ENCODE measurements at regions not wholly inside any gene's neighbourhood (a gene's known extent, or its start where the extent isn't known, plus 50 kb on each side); places are given as distances from the start of the nearest gene placed in this dataset.

DNA sequence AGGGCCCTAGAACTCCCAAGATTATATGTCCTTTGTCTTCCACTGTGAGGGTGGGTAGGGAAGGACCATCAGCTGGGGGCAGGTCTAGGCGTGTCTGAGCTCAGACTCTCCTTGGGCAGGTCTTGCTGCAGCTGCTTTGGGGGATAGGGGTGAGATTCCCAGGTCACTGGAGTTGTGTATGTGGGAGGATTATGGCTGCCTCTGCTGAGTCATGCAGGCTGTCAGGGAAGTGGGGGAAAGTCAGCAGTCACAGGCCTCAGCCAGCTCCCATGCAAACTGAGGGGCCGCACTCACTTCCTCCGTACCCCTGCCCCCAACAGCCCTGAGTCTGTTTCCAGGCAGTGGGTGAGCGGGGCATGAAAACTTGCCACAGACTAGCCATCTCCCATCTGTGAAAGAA is 600.8 kb downstream of the DIAPH3 start (continued):
- TF ChIP-seq, protein P1, sequence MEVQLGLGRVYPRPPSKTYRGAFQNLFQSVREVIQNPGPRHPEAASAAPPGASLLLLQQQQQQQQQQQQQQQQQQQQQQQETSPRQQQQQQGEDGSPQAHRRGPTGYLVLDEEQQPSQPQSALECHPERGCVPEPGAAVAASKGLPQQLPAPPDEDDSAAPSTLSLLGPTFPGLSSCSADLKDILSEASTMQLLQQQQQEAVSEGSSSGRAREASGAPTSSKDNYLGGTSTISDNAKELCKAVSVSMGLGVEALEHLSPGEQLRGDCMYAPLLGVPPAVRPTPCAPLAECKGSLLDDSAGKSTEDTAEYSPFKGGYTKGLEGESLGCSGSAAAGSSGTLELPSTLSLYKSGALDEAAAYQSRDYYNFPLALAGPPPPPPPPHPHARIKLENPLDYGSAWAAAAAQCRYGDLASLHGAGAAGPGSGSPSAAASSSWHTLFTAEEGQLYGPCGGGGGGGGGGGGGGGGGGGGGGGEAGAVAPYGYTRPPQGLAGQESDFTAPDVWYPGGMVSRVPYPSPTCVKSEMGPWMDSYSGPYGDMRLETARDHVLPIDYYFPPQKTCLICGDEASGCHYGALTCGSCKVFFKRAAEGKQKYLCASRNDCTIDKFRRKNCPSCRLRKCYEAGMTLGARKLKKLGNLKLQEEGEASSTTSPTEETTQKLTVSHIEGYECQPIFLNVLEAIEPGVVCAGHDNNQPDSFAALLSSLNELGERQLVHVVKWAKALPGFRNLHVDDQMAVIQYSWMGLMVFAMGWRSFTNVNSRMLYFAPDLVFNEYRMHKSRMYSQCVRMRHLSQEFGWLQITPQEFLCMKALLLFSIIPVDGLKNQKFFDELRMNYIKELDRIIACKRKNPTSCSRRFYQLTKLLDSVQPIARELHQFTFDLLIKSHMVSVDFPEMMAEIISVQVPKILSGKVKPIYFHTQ (CRISPR knock-in tag; IDR thresholded peaks at IDR 0.05), result no peak
- TF ChIP-seq HMGA2 (CRISPR knock-in tag; IDR thresholded peaks at IDR 0.05) (no peak), ZBTB21 (CRISPR knock-in tag; IDR thresholded peaks at IDR 0.05; ENCODE audit: borderline replicate concordance) (no peak), TP53 (CRISPR knock-in tag; IDR thresholded peaks at IDR 0.05) (no peak), CREM (CRISPR knock-in tag; IDR thresholded peaks at IDR 0.05) (no peak), JUN (CRISPR knock-in tag; IDR thresholded peaks at IDR 0.05) (no peak)
- TF ChIP-seq, protein P2, sequence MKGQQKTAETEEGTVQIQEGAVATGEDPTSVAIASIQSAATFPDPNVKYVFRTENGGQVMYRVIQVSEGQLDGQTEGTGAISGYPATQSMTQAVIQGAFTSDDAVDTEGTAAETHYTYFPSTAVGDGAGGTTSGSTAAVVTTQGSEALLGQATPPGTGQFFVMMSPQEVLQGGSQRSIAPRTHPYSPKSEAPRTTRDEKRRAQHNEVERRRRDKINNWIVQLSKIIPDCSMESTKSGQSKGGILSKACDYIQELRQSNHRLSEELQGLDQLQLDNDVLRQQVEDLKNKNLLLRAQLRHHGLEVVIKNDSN (CRISPR knock-in tag; IDR thresholded peaks at IDR 0.05), result no peak
- TF ChIP-seq, protein P3, sequence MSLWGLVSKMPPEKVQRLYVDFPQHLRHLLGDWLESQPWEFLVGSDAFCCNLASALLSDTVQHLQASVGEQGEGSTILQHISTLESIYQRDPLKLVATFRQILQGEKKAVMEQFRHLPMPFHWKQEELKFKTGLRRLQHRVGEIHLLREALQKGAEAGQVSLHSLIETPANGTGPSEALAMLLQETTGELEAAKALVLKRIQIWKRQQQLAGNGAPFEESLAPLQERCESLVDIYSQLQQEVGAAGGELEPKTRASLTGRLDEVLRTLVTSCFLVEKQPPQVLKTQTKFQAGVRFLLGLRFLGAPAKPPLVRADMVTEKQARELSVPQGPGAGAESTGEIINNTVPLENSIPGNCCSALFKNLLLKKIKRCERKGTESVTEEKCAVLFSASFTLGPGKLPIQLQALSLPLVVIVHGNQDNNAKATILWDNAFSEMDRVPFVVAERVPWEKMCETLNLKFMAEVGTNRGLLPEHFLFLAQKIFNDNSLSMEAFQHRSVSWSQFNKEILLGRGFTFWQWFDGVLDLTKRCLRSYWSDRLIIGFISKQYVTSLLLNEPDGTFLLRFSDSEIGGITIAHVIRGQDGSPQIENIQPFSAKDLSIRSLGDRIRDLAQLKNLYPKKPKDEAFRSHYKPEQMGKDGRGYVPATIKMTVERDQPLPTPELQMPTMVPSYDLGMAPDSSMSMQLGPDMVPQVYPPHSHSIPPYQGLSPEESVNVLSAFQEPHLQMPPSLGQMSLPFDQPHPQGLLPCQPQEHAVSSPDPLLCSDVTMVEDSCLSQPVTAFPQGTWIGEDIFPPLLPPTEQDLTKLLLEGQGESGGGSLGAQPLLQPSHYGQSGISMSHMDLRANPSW (CRISPR knock-in tag; conservative IDR thresholded peaks at IDR 0.05; ENCODE audit: low read depth), result no peak

DNA sequence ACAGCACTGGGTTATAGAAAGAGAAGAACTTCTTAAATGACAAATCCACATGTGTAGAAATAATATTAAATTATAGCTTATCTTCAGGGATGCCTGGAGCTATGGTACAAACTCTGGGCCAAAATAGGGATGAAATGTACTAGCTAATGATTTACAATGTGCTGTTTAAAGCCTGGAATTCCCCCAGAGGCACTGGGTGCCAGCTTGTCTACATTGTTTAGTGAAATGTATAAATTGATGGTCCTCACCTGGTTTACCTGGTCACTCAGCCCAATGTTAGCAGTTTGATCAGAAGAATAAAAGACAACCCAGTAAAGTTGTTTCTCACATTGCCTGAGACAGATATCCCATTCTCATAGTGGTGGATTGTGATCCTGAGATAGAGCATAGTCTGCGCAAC is 597.2 kb downstream of the DIAPH3 start:
- peaks cover 19% of the 10 kb centered on the region for H3K9me3 Mint-ChIP-seq
- H3K27ac Mint-ChIP-seq, result no peak overlapping the region
- ChIA-PET POLR2A (no interaction called here), CTCF (no interaction called here)
- DNase-seq (ENCODE audit: low spot score), result no peak
- ATAC-seq, result no peak
- H3K27me3 Mint-ChIP-seq (ENCODE audit: low read depth), result peaks cover 4% of the 10 kb centered on the region; the same call in 1 of the 2 replicates
- no peak overlapping the region for H3K4me3 Mint-ChIP-seq
- H3K4me1 Mint-ChIP-seq, result peaks cover 3% of the 10 kb centered on the region
- TF ChIP-seq, protein P4, sequence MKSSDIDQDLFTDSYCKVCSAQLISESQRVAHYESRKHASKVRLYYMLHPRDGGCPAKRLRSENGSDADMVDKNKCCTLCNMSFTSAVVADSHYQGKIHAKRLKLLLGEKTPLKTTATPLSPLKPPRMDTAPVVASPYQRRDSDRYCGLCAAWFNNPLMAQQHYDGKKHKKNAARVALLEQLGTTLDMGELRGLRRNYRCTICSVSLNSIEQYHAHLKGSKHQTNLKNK (CRISPR knock-in tag; IDR thresholded peaks at IDR 0.05), result no peak
- TF ChIP-seq, protein P5, sequence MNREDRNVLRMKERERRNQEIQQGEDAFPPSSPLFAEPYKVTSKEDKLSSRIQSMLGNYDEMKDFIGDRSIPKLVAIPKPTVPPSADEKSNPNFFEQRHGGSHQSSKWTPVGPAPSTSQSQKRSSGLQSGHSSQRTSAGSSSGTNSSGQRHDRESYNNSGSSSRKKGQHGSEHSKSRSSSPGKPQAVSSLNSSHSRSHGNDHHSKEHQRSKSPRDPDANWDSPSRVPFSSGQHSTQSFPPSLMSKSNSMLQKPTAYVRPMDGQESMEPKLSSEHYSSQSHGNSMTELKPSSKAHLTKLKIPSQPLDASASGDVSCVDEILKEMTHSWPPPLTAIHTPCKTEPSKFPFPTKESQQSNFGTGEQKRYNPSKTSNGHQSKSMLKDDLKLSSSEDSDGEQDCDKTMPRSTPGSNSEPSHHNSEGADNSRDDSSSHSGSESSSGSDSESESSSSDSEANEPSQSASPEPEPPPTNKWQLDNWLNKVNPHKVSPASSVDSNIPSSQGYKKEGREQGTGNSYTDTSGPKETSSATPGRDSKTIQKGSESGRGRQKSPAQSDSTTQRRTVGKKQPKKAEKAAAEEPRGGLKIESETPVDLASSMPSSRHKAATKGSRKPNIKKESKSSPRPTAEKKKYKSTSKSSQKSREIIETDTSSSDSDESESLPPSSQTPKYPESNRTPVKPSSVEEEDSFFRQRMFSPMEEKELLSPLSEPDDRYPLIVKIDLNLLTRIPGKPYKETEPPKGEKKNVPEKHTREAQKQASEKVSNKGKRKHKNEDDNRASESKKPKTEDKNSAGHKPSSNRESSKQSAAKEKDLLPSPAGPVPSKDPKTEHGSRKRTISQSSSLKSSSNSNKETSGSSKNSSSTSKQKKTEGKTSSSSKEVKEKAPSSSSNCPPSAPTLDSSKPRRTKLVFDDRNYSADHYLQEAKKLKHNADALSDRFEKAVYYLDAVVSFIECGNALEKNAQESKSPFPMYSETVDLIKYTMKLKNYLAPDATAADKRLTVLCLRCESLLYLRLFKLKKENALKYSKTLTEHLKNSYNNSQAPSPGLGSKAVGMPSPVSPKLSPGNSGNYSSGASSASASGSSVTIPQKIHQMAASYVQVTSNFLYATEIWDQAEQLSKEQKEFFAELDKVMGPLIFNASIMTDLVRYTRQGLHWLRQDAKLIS (CRISPR knock-in tag; IDR thresholded peaks at IDR 0.05; ENCODE audit: borderline replicate concordance), result no peak
- TF ChIP-seq ZNF219 (CRISPR knock-in tag; IDR thresholded peaks at IDR 0.05; ENCODE audit: borderline replicate concordance) (no peak), ZNF317 (CRISPR knock-in tag; IDR thresholded peaks at IDR 0.05; ENCODE audit: borderline replicate concordance, low read depth) (no peak), ZNF263 (CRISPR knock-in tag; IDR thresholded peaks at IDR 0.05; ENCODE audit: low read depth) (no peak), ZNF396 (CRISPR knock-in tag; IDR thresholded peaks at IDR 0.05; ENCODE audit: borderline replicate concordance) (no peak)
- TF ChIP-seq, protein P6, sequence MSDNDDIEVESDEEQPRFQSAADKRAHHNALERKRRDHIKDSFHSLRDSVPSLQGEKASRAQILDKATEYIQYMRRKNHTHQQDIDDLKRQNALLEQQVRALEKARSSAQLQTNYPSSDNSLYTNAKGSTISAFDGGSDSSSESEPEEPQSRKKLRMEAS (CRISPR knock-in tag; IDR thresholded peaks at IDR 0.05), result no peak
- TF ChIP-seq, protein P7, sequence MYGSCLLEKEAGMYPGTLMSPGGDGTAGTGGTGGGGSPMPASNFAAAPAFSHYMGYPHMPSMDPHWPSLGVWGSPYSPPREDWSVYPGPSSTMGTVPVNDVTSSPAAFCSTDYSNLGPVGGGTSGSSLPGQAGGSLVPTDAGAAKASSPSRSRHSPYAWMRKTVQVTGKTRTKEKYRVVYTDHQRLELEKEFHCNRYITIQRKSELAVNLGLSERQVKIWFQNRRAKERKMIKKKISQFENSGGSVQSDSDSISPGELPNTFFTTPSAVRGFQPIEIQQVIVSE (CRISPR knock-in tag; IDR thresholded peaks at IDR 0.05; ENCODE audit: borderline replicate concordance), result no peak
- H3K36me3 Mint-ChIP-seq, result peaks cover 18% of the 10 kb centered on the region

Data from WTC11 (cell line).